HCT116 (cell line): ENCODE measurements at regions not wholly inside any gene's neighbourhood (a gene's known extent, or its start where the extent isn't known, plus 50 kb on each side); places are given as distances from the start of the nearest gene placed in this dataset.

Source experiments
- ATAC-seq: fragments of 200-7000 bp; cut with Tn5 transposase; 2 replicates; pipeline ENCODE4 v1.9.1; 2020; ENCODE audit warnings: mild to moderate bottlenecking, moderate library complexity
- BruUV-seq: library from RNA; stranded (reverse); fragments of 400-500 nt; replicated peaks from 2 replicates; lab custom pipeline; 2021; lab: Mats Ljungman, UMichigan
- CTCF ChIA-PET: fragments of 300-600 bp; sonication (Branson Sonifier 250); formaldehyde crosslinking; loops from one replicate; lab custom pipeline; 2021; ENCODE audit warnings: antibody characterized with exemption; lab: Charles Lee
- POLR2A ChIA-PET: fragments of 300-600, 350-600 bp; sonication (Branson Sonifier 250); formaldehyde crosslinking; loops from one replicate; lab custom pipeline; 2021; ENCODE audit warnings: antibody characterized with exemption; lab: Charles Lee
- RAD21 ChIA-PET, 2 experiments: fragments of 300-600 bp; sonication (Branson Sonifier 250); formaldehyde crosslinking; loops; one replicate each; lab custom pipeline; 2023; ENCODE audit warnings: low total read pairs in 2 of 2; ENCODE audit not compliant: uncharacterized antibody in 2 of 2, unreplicated experiment in 2 of 2, low non-redundant PET in 1 of 2; lab: Charles Lee
- DNase-seq: peaks from one replicate; pipeline ENCODE4 v3.0.0-alpha.2; 2010; ENCODE audit warnings: low read depth, low spot score
- H2AFZ ChIP-seq: fragments of 200-600 bp; shearing (Covaris generic), sonication (generic); 2 replicates; pipeline ENCODE4 v1.6.1; 2017; ENCODE audit warnings: low read depth, mixed run types, mixed read lengths, antibody characterized with exemption, low read length; ENCODE audit not compliant: poor library complexity, severe bottlenecking
- H3K27ac ChIP-seq: 2 replicates; pipeline ENCODE4 v1.5.1; 2012; ENCODE audit warnings: low read depth, low read length
- H3K27me3 ChIP-seq: fragments of 200-600 bp; sonication (generic); 2 replicates; pipeline ENCODE4 v1.6.1; 2016; ENCODE audit warnings: mixed run types, low read length, mixed read lengths; ENCODE audit not compliant: insufficient read depth
- H3K36me3 ChIP-seq, 2 experiments: fragments of 200-500 bp in 1 of 2; fragments of 200-600 bp in 1 of 2; sonication (Bioruptor generic) in 1 of 2; sonication (generic) in 1 of 2; 2 replicates each; pipeline versions ENCODE4 v1.5.1 to v1.6.1; 2014 to 2016; ENCODE audit warnings: low read length in 2 of 2, inconsistent platforms in 1 of 2, mixed read lengths in 1 of 2, mixed run types in 1 of 2; ENCODE audit not compliant: insufficient read depth in 2 of 2, control insufficient read depth in 1 of 2
- H3K4me1 ChIP-seq, 2 experiments: fragments of 200-600 bp in 1 of 2; sonication (generic) in 1 of 2; 2 replicates each; pipeline versions ENCODE4 v1.5.1 to v1.6.1; 2012 to 2017; ENCODE audit warnings: low read length in 2 of 2, inconsistent platforms in 1 of 2, mild to moderate bottlenecking in 1 of 2, mixed read lengths in 1 of 2, mixed run types in 1 of 2, moderate library complexity in 1 of 2; ENCODE audit not compliant: insufficient read depth in 2 of 2, control insufficient read depth in 1 of 2
- H3K4me2 ChIP-seq: fragments of 200-600 bp; sonication (generic); 2 replicates; pipeline ENCODE4 v1.6.1; 2017; ENCODE audit warnings: mixed run types, low read length, mixed read lengths
- H3K4me3 ChIP-seq, 2 experiments: fragments of 200-600 bp in 1 of 2; sonication (generic) in 1 of 2; replicated peaks in 1 of 2; 2 replicates each; pipeline ENCODE4 v1.5.1; 2011 to 2016; ENCODE audit warnings: low read length in 2 of 2, control low read depth in 1 of 2, low read depth in 1 of 2, mild to moderate bottlenecking in 1 of 2, mixed read lengths in 1 of 2, mixed run types in 1 of 2
- H3K79me2 ChIP-seq: fragments of 200-600 bp; sonication (generic); 2 replicates; pipeline ENCODE4 v1.6.1; 2017; ENCODE audit warnings: mild to moderate bottlenecking, mixed run types, low read length, moderate library complexity, mixed read lengths; ENCODE audit not compliant: insufficient read depth
- H3K9ac ChIP-seq: fragments of 200-600 bp; sonication (generic); 2 replicates; pipeline ENCODE4 v1.6.1; 2016; ENCODE audit warnings: low read length, mixed read lengths
- H3K9me2 ChIP-seq: fragments of 200-600 bp; sonication (generic), shearing (Covaris generic); 2 replicates; pipeline ENCODE4 v1.6.1; 2017; ENCODE audit warnings: mixed run types, mild to moderate bottlenecking, moderate library complexity; ENCODE audit not compliant: insufficient read depth
- H3K9me3 ChIP-seq, 2 experiments: fragments of 200-500 bp in 1 of 2; fragments of 200-600 bp in 1 of 2; sonication (Bioruptor generic) in 1 of 2; sonication (generic) in 1 of 2; 2 replicates each; pipeline ENCODE4 v1.6.1; 2014 to 2017; ENCODE audit warnings: low read length in 2 of 2, mixed read lengths in 2 of 2, inconsistent platforms in 1 of 2, low read depth in 1 of 2, mild to moderate bottlenecking in 1 of 2, mixed run types in 1 of 2, moderate library complexity in 1 of 2; ENCODE audit not compliant: control insufficient read depth in 1 of 2, insufficient read depth in 1 of 2
- H4K20me1 ChIP-seq: fragments of 200-600 bp; sonication (generic), shearing (Covaris generic); 2 replicates; pipeline ENCODE4 v1.6.1; 2017; ENCODE audit warnings: mixed run types, mild to moderate bottlenecking, moderate library complexity; ENCODE audit not compliant: insufficient read depth
- ATF3 ChIP-seq: IDR thresholded peaks from 2 replicates; pipeline ENCODE4 v1.6.1; 2012
- CBX3 ChIP-seq: IDR thresholded peaks from 2 replicates; pipeline ENCODE4 v1.6.1; 2012; ENCODE audit warnings: low read depth
- CEBPB ChIP-seq: IDR thresholded peaks from 2 replicates; pipeline ENCODE4 v1.6.1; 2012; ENCODE audit warnings: low read depth
- EGR1 ChIP-seq: IDR thresholded peaks from 2 replicates; pipeline ENCODE4 v1.6.1; 2012; ENCODE audit warnings: low read depth
- ELF1 ChIP-seq: IDR thresholded peaks from 2 replicates; pipeline ENCODE4 v1.6.1; 2012; ENCODE audit warnings: low read depth, borderline replicate concordance
- EZH2 ChIP-seq: fragments of 200-600 bp; sonication (generic); IDR thresholded peaks from 2 replicates; pipeline ENCODE4 v1.6.1; 2017; ENCODE audit warnings: antibody characterized with exemption, mixed run types
- EZH2phosphoT487 ChIP-seq: fragments of 200-600 bp; IDR thresholded peaks from 2 replicates; pipeline ENCODE4 v1.6.1; 2018; ENCODE audit warnings: antibody characterized with exemption, borderline replicate concordance
- FOSL1 ChIP-seq: IDR thresholded peaks from 2 replicates; pipeline ENCODE4 v1.6.1; 2012; ENCODE audit warnings: low read depth
- POLR2A ChIP-seq: IDR thresholded peaks from 2 replicates; pipeline ENCODE4 v1.7.0; 2011; ENCODE audit warnings: borderline replicate concordance; ENCODE audit not compliant: insufficient read depth, insufficient read length; ENCODE audit errors: extremely low read depth
- REST ChIP-seq: IDR thresholded peaks from 2 replicates; pipeline ENCODE4 v1.6.1; 2012; ENCODE audit warnings: low read depth
- SP1 ChIP-seq: IDR thresholded peaks from 2 replicates; pipeline ENCODE4 v1.6.1; 2012; ENCODE audit warnings: low read depth
- SRF ChIP-seq: IDR thresholded peaks from 2 replicates; pipeline ENCODE4 v1.6.1; 2012; ENCODE audit warnings: low read depth
- TCF7L2 ChIP-seq: IDR thresholded peaks from 2 replicates; pipeline ENCODE4 v1.7.0; 2011; ENCODE audit warnings: borderline replicate concordance, inconsistent platforms; ENCODE audit not compliant: insufficient read depth, insufficient read length; ENCODE audit errors: extremely low read depth
- YY1 ChIP-seq: IDR thresholded peaks from 2 replicates; pipeline ENCODE4 v1.6.1; 2011; ENCODE audit warnings: low read length, low read depth, moderate library complexity, mild to moderate bottlenecking; ENCODE audit not compliant: insufficient replicate concordance; ENCODE audit errors: extremely low read depth
- ZFX ChIP-seq: fragments of 450-650 bp; IDR thresholded peaks from 2 replicates; pipeline ENCODE4 v1.6.1; 2017
- ZNF274 ChIP-seq: fragments of 200-500 bp; sonication (Bioruptor generic); IDR thresholded peaks from 2 replicates; pipeline ENCODE4 v1.6.1; 2014; ENCODE audit warnings: mild to moderate bottlenecking, low read depth, low read length, inconsistent platforms
- intact Hi-C: fragments of 100-400 bp; cut with micrococcal nuclease; formaldehyde crosslinking; loops from 2 replicates; pipeline ENCODE4 v1.10.0; 2022

GRCh38 chr3:177589041-177589650 lies 391.9 kb upstream of the TBL1XR1 start:
- RAD21 ChIA-PET = interaction anchor here in 1 of 2 experiments (1.1 kb wide), 1 partner anchor 33 kb away, joined by 3 read pairs; no protein-coding TSS in a partner anchor
- ATAC-seq = no peak
- POLR2A ChIA-PET = interaction anchor here (1.3 kb wide), 1 partner anchor 15 kb away, joined by 3 read pairs; no protein-coding TSS in a partner anchor
- H3K4me2 ChIP-seq = peak overlapping the region; percentile 69; the same call in 1 of the 2 replicates
- CTCF ChIA-PET = interaction anchor here (0.5 kb wide), 1 partner anchor 24 kb away, joined by 3 read pairs; no protein-coding TSS in a partner anchor
- H3K9me2 ChIP-seq = no peaks in the 10 kb centered on the region
- H3K79me2 ChIP-seq = no peaks in the 10 kb centered on the region
- no peak overlapping the region for H3K9ac ChIP-seq
- H3K36me3 ChIP-seq = no peaks in the 10 kb centered on the region
- no peaks in the 10 kb centered on the region for H3K27me3 ChIP-seq
- TF ChIP-seq CEBPB = no peak
- no peak for TF ChIP-seq ELF1
- no peak for TF ChIP-seq ZFX
- TF ChIP-seq ATF3 = no peak
- H3K4me3 ChIP-seq = no peak overlapping the region
- H4K20me1 ChIP-seq = no peaks in the 10 kb centered on the region
- peak overlapping the region; percentile 81 for H2AFZ ChIP-seq
- no peaks in the 10 kb centered on the region for H3K9me3 ChIP-seq
- intact Hi-C loops = no loop called here
- DNase-seq = no peak
- no TSS peak for BruUV-seq
- no peak overlapping the region for H3K27ac ChIP-seq
- H3K4me1 ChIP-seq = peaks cover 13 to 25% of the 10 kb centered on the region in 2 experiments

GRCh38 chr3:177589911-177590381 lies 392.7 kb upstream of the TBL1XR1 start:
- ChIA-PET POLR2A (interaction anchor here (1.3 kb wide), 1 partner anchor 16 kb away, joined by 3 read pairs; no protein-coding TSS in a partner anchor), RAD21 (interaction anchor here in 1 of 2 experiments (1.1 kb wide), 1 partner anchor 32 kb away, joined by 3 read pairs; no protein-coding TSS in a partner anchor), CTCF (no interaction called here)
- no peak overlapping the region for H3K27ac ChIP-seq
- H3K79me2 ChIP-seq = no peaks in the 10 kb centered on the region
- ATAC-seq = peak; percentile 90
- peak; percentile 71 for DNase-seq
- H3K9me2 ChIP-seq = no peaks in the 10 kb centered on the region
- H3K9me3 ChIP-seq = no peaks in the 10 kb centered on the region
- H2AFZ ChIP-seq = peak overlapping the region; percentile 81
- peaks cover 13 to 26% of the 10 kb centered on the region in 2 experiments for H3K4me1 ChIP-seq
- H3K4me3 ChIP-seq = no peak overlapping the region
- H3K27me3 ChIP-seq = no peaks in the 10 kb centered on the region
- H3K36me3 ChIP-seq = no peaks in the 10 kb centered on the region
- no peak overlapping the region for H3K9ac ChIP-seq
- intact Hi-C loops = no loop called here
- no TSS peak for BruUV-seq
- H4K20me1 ChIP-seq = no peaks in the 10 kb centered on the region
- peak overlapping the region; percentile 69 for H3K4me2 ChIP-seq
- TF ChIP-seq YY1 = no peak
- TF ChIP-seq TCF7L2 = no peak
- TF ChIP-seq FOSL1 = peak; percentile 88
- TF ChIP-seq EGR1 = peak; percentile 72
- no peak for TF ChIP-seq ATF3
- TF ChIP-seq CBX3 = peak; percentile 90; the same call in 1 of the 2 replicates
- TF ChIP-seq ZFX = no peak
- no peak for TF ChIP-seq EZH2phosphoT487
- peak; percentile 91 for TF ChIP-seq SP1
- no peak for TF ChIP-seq ZNF274
- TF ChIP-seq REST = no peak
- TF ChIP-seq POLR2A = no peak
- no peak for TF ChIP-seq EZH2
- no peak for TF ChIP-seq ELF1
- TF ChIP-seq SRF = peak; percentile 55; the same call in 1 of the 2 replicates
- peak; percentile 91 for TF ChIP-seq CEBPB
